Caco-2 (cell line): ENCODE measurements at regions not wholly inside any gene's neighbourhood (a gene's known extent, or its start where the extent isn't known, plus 50 kb on each side); places are given as distances from the start of the nearest gene placed in this dataset.

Experiments
- BruUV-seq: library from RNA; stranded (reverse); fragments of 400-500 nt; replicated peaks from 2 replicates; lab custom pipeline; 2021; lab: Mats Ljungman, UMichigan
- CTCF ChIA-PET: fragments of 300-600 bp; sonication (Branson Sonifier 250); formaldehyde crosslinking; loops from one replicate; lab custom pipeline; 2022; ENCODE audit warnings: antibody characterized with exemption; lab: Charles Lee
- POLR2A ChIA-PET: fragments of 300-600 bp; sonication (Branson Sonifier 250); formaldehyde crosslinking; loops from one replicate; lab custom pipeline; 2022; ENCODE audit warnings: antibody characterized with exemption; lab: Charles Lee
- DNase-seq, 2 experiments: peaks; one replicate each; pipeline versions ENCODE4 v3.0.0 to v3.0.0-alpha.2; 2020 to 2022
- H3K27me3 ChIP-seq: replicated peaks from 2 replicates; pipeline ENCODE4 v1.6.0; 2011; ENCODE audit warnings: low read length; ENCODE audit not compliant: control insufficient read depth, insufficient read depth
- H3K36me3 ChIP-seq: 2 replicates; pipeline ENCODE4 v1.5.1; 2011; ENCODE audit warnings: low read length; ENCODE audit not compliant: control insufficient read depth, insufficient read depth
- H3K4me1 ChIP-seq: fragments of 250-450 bp; sonication (Bioruptor Pico); 2 replicates; pipeline ENCODE4 v1.5.1; 2020; ENCODE audit warnings: mild to moderate bottlenecking
- H3K4me3 ChIP-seq: 2 replicates; pipeline ENCODE4 v1.5.1; 2011; ENCODE audit warnings: low read depth, mild to moderate bottlenecking, control low read depth, low read length
- H3K9me3 ChIP-seq: fragments of 250-450 bp; sonication (Bioruptor Pico); 2 replicates; pipeline ENCODE4 v1.5.1; 2020; ENCODE audit warnings: mild to moderate bottlenecking, moderate library complexity
- H3K27ac Mint-ChIP-seq: one replicate; pipeline ENCODE4 v1.8.0; 2022; ENCODE audit warnings: mixed read lengths; ENCODE audit not compliant: unreplicated experiment
- H3K27me3 Mint-ChIP-seq: one replicate; pipeline ENCODE4 v1.8.0; 2022; ENCODE audit warnings: mixed read lengths; ENCODE audit not compliant: insufficient read depth, unreplicated experiment
- H3K36me3 Mint-ChIP-seq: one replicate; pipeline ENCODE4 v1.8.0; 2022; ENCODE audit warnings: mild to moderate bottlenecking, mixed read lengths; ENCODE audit not compliant: insufficient read depth, unreplicated experiment
- H3K4me1 Mint-ChIP-seq: one replicate; pipeline ENCODE4 v1.8.0; 2022; ENCODE audit warnings: low read depth, mixed read lengths; ENCODE audit not compliant: unreplicated experiment
- H3K4me3 Mint-ChIP-seq: one replicate; pipeline ENCODE4 v1.8.0; 2022; ENCODE audit warnings: mild to moderate bottlenecking, moderate library complexity, mixed read lengths; ENCODE audit not compliant: unreplicated experiment
- H3K9me3 Mint-ChIP-seq: one replicate; pipeline ENCODE4 v1.8.0; 2022; ENCODE audit warnings: mixed read lengths; ENCODE audit not compliant: unreplicated experiment
- intact Hi-C: fragments of 100-400 bp; cut with micrococcal nuclease; formaldehyde crosslinking; loops from one replicate; pipeline ENCODE4 v1.10.0; 2022; ENCODE audit not compliant: unreplicated experiment
- TF ChIP-seq, protein P1 (sequence below), 2 experiments: fragments of 200-600 bp in 1 of 2; IDR thresholded peaks; 1 replicate in 1 of 2; 2 replicates in 1 of 2; pipeline versions ENCODE4 v1.5.1 to v1.8.0; 2011 to 2022; ENCODE audit warnings: antibody characterized with exemption in 1 of 2, control low read depth in 1 of 2, inconsistent platforms in 1 of 2, low read depth in 1 of 2, low read length in 1 of 2, mild to moderate bottlenecking in 1 of 2, moderate library complexity in 1 of 2; ENCODE audit not compliant: insufficient read depth in 1 of 2, severe bottlenecking in 1 of 2, unreplicated experiment in 1 of 2

- peak overlapping the region; percentile 74 for H3K4me3 Mint-ChIP-seq
- peaks cover 24% of the 10 kb centered on the region for H3K4me1 ChIP-seq
- intact Hi-C loops, result no loop called here
- no peaks in the 10 kb centered on the region for H3K27me3 Mint-ChIP-seq
- ChIA-PET POLR2A (interaction anchor here (0.6 kb wide), 1 partner anchor 114 kb away, joined by 8 read pairs; no protein-coding TSS in a partner anchor), CTCF (no interaction called here)
- no peaks in the 10 kb centered on the region for H3K36me3 ChIP-seq
- no peaks in the 10 kb centered on the region for H3K36me3 Mint-ChIP-seq
- peak overlapping the region; percentile 48 for H3K27ac Mint-ChIP-seq
- no peaks in the 10 kb centered on the region for H3K9me3 ChIP-seq
- TF ChIP-seq, protein P1, sequence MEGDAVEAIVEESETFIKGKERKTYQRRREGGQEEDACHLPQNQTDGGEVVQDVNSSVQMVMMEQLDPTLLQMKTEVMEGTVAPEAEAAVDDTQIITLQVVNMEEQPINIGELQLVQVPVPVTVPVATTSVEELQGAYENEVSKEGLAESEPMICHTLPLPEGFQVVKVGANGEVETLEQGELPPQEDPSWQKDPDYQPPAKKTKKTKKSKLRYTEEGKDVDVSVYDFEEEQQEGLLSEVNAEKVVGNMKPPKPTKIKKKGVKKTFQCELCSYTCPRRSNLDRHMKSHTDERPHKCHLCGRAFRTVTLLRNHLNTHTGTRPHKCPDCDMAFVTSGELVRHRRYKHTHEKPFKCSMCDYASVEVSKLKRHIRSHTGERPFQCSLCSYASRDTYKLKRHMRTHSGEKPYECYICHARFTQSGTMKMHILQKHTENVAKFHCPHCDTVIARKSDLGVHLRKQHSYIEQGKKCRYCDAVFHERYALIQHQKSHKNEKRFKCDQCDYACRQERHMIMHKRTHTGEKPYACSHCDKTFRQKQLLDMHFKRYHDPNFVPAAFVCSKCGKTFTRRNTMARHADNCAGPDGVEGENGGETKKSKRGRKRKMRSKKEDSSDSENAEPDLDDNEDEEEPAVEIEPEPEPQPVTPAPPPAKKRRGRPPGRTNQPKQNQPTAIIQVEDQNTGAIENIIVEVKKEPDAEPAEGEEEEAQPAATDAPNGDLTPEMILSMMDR (IDR thresholded peaks at IDR 0.05; ENCODE audit: insufficient read depth in 1 of 2, low read depth in 1 of 2, low read length in 1 of 2, severe bottlenecking in 1 of 2, unreplicated experiment in 1 of 2), result no peak
- H3K4me1 Mint-ChIP-seq, result no peaks in the 10 kb centered on the region
- no peaks in the 10 kb centered on the region for H3K9me3 Mint-ChIP-seq
- no TSS peak for BruUV-seq
- DNase-seq, result peak in 1 of 2 experiments; percentile 14
- H3K27me3 ChIP-seq, result no peaks in the 10 kb centered on the region
- no peak overlapping the region for H3K4me3 ChIP-seq
Measured at GRCh38 chrX:74179071-74179470, 124.9 kb upstream of the ZCCHC13 start.

DNA sequence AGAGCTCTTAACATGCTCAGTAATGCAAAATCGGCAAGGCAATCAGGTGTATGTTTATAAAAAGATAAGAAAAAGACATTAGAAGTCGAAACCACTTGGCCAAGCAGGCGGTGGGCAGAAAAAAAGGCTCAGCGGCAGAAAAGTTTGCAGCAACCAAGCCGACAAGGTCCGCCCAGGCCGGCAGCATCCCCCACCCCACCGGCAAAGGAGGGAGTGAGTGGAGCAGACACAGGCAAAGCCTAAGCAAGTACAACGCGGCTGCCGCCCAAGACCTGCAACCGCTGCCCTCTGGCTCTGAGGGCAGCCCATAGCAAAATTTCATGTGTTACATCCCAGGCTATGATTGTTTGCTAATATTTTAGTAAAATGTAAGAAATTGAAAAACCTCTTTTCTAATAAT is 125.4 kb upstream of the ZCCHC13 start:
- Mint-ChIP-seq H3K9me3 (no peaks in the 10 kb centered on the region), H3K27me3 (no peaks in the 10 kb centered on the region), H3K4me1 (no peaks in the 10 kb centered on the region), H3K4me3 (peak overlapping the region; percentile 74), H3K27ac (peak overlapping the region; percentile 88), H3K36me3 (no peaks in the 10 kb centered on the region)
- Histone ChIP-seq H3K4me3 (peak overlapping the region; percentile 21), H3K4me1 (peaks cover 24% of the 10 kb centered on the region), H3K36me3 (no peaks in the 10 kb centered on the region), H3K27me3 (no peaks in the 10 kb centered on the region), H3K9me3 (no peaks in the 10 kb centered on the region)
- CTCF ChIA-PET, result no interaction called here
- no TSS peak for BruUV-seq
- intact Hi-C loops, result no loop called here
- peak; percentile 32 to 47 for DNase-seq
- POLR2A ChIA-PET, result no interaction called here
- TF ChIP-seq, protein P1 (IDR thresholded peaks at IDR 0.05; ENCODE audit: insufficient read depth in 1 of 2, low read depth in 1 of 2, low read length in 1 of 2, severe bottlenecking in 1 of 2, unreplicated experiment in 1 of 2), result no peak

GRCh38 chrX:74171465-74171864 is 132.5 kb upstream of the ZCCHC13 start:
- Mint-ChIP-seq H3K9me3 (peaks cover 11% of the 10 kb centered on the region), H3K36me3 (no peaks in the 10 kb centered on the region), H3K27me3 (no peaks in the 10 kb centered on the region), H3K4me1 (no peaks in the 10 kb centered on the region), H3K27ac (no peak overlapping the region), H3K4me3 (no peak overlapping the region)
- TF ChIP-seq, protein P1 (IDR thresholded peaks at IDR 0.05; ENCODE audit: insufficient read depth in 1 of 2, low read depth in 1 of 2, low read length in 1 of 2, severe bottlenecking in 1 of 2, unreplicated experiment in 1 of 2), result no peak
- CTCF ChIA-PET, result no interaction called here
- no TSS peak for BruUV-seq
- Histone ChIP-seq H3K9me3 (no peaks in the 10 kb centered on the region), H3K4me1 (no peaks in the 10 kb centered on the region), H3K4me3 (no peak overlapping the region), H3K36me3 (no peaks in the 10 kb centered on the region), H3K27me3 (no peaks in the 10 kb centered on the region)
- intact Hi-C loops, result no loop called here
- POLR2A ChIA-PET, result no interaction called here
- no peak for DNase-seq
